Posterior cingulate gyrus (tissue), 11 donors: ENCODE measurements at regions not wholly inside any gene's neighbourhood (a gene's known extent, or its start where the extent isn't known, plus 50 kb on each side); places are given as distances from the start of the nearest gene placed in this dataset.
"Not testable (repeated sequence)": the region's sequence is repeated elsewhere in the genome, so short reads cannot be mapped to it uniquely, and the experiment has no call there.

Experiments
- DNase-seq, 10 donors: peaks; one replicate each; pipeline versions ENCODE4 v3.0.0 to v3.0.0-alpha.2; 2020 to 2021; ENCODE audit warnings: mixed read lengths in 3 of 10
- intact Hi-C: fragments of 100-400 bp; cut with DNase I; formaldehyde crosslinking; loops from one replicate; pipeline ENCODE4 v1.15.1; 2023

DNA sequence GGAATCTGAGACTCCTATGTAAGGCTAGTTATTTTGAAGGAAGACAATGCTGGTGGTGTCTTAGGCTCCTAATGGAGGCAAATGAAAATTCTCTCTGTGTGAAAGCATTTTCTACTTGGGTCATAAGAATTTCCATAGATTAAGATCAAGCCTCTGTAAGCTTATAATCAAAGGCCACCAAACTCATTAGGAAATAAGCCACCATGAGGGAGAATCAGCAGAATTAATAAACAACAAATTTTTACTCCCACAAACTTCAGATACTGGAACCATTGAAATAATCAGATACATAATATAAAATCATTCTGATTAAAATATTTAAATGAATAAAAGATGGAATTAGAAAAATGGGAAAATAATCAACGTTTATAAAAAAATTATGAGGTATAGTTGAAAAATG, 178.7 kb downstream of the NPIPA8 start:
- intact Hi-C loops, DNase-seq: not testable (repeated sequence)

DNA sequence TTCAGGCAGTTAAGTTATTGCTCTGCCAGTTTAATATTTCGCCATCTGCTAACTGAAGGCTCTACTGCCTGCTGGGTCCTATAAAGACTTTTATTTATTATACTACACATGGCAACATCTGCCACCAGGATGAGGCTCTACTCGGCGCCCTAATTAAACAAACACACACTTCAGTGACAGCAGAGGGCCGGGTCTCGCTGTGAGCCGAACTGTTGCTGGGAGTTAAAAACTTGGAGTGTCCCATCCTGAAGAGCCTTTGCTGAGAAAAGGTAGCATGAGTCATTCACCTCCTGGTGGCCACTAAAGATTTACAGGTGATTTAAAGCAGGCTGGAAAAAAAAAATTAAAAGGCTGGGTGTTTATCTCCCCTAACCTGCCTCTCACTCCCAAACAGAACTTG, 183.7 kb downstream of the NPIPA8 start:
- intact Hi-C loops, DNase-seq: not testable (repeated sequence)

DNA sequence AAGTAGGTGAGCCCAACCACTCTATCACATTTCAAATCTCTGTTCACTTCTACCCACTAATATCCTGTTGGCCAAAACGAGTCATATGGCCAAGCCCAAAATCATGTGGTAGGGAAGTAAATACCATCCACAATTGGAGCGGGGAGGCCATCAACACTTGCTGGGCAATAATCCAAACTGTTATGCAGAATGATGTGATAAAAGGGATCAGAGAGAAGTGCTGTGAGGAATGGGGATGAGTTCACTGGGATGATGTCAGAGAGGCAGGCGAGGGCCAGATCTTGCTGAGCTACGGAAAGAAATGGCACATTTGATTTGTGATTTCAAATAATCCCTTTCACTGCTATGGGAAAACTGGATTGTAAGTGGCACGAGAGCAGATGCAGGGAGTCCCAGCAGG, 188.4 kb downstream of the NPIPA8 start:
- intact Hi-C loops, DNase-seq: not testable (repeated sequence)

DNA sequence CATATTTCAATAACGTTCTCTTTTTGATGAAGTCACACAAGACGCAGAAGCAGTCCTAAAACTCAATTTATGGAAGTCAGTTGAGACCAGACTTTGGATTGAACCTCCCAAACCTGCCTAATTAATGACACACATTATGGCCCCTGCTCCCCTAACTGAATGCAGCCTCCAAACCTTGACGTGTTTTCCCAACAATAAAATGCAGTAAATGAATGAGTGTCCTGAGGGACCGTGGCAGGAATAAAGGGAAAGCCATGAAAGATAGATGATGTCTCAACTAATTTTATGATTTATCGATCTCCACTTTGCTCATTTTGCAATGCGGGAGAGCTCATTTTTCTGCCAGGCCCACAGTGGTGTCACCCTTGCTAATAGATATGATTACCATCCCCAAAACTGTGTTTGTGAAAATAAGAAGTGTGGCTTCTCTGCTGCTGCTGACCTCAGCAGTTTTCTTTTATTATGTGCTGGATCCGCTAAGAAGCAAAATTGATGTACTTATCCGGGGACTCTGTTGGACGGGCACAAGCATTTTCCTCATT, 189.9 kb downstream of the NPIPA8 start:
- intact Hi-C loops, DNase-seq: not testable (repeated sequence)

DNA sequence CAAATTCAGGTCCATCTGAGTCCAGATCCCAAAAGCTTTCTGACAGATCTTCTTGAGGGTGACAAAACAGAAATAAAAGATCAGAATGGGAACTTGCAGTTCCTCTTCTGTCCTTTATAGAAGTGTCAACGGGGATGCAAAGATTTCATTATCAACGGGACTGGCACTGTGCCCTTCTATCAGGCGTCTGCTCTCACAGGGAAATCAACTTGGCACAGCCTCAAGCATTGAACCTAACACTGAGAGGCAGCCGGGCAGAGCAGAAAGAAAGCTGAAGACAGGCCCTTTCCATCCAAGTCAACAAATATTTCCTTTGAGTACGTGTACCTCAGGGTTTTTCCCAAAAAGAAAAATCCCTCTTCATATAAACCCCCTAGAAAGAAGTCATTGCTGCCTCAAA, 194.5 kb downstream of the NPIPA8 start:
- intact Hi-C loops, DNase-seq: not testable (repeated sequence)

DNA sequence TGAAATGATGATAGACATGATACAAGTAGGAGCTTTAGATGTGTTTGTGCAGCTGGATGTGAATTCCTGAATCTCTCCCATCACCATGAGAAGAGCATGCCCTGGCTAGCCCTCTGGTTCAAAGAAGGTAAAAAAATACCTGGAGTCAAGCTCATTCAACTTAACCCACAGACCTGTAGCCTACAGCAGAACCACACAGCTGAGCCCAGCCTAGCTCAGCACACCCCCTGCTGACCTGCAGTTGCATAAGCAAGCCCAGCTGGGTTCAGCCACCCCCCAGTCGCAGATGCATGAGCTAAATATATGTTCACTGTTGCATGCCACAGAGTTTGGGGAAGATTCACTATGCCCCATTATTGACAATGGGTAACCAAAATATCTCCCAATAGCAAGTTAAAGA, 200.2 kb downstream of the NPIPA8 start:
- DNase-seq, intact Hi-C loops: not testable (repeated sequence)

DNA sequence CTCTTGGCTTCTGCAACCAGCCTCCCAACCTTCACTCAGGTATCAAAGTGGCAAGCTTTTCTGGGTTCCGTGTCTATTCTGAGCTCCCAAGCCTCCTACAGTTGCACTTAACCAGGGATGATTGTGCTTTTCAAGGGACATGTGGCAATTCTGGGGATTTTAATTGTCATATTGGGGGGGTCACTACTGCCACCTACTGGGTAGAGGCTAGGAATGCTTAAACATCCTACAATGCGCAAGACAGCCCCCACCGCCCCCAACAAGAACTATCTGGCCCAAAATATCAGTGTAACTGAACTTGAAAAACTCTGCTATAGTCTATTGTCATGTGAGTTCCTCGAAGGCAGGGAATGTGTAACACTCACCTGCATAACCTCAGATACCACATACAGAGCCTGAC, 201.5 kb downstream of the NPIPA8 start:
- intact Hi-C loops, DNase-seq: not testable (repeated sequence)

DNA sequence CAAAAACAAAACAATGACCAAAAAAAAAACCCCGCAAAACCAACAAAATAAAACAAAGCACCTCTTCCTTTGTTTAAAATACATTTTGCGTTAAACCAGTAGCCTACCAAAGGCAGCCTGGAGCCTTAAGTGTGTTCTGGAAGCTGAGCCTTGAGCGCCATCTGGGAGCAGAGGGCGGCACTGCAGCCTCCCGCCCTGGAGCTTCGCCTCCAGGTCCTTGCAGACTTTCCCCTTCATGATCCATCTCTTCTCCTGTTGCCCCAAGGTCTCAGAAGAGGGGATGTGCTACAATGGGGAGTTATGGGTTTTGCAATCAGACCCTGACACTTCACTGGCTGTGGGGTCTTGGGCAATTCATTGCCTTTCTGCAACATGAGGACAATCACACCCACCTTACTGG, 204.9 kb downstream of the NPIPA8 start:
- intact Hi-C loops, DNase-seq: not testable (repeated sequence)

DNA sequence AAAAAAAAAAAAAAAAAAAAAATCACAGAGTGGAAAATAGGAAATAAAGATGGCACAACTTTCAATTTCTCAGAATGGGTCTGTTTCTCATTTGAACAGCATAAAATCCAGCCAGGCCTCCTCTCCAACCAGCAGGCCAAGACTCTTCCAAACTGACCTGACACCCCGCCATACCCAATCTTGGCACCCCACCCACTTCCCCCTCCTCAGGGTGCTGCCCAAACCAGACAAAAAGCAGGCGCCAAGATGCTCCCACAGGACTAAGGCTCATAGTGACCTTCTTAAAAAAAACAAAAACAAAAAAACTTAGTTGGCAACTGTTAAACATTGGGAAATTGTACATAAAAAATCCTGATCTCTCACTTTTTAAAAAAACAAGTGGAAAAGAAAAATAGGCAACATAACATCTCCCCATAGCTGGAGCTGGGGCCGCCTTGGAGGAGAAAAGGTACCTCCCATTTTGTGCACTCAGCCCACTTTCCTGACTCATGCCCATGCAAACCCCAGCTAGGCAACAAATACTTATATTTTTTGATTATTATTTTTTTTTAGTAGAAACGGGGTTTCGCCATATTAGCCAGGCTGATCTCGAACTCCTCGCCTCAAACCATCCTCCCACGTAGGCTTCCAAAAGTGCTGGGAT, 205.9 kb downstream of the NPIPA8 start:
- DNase-seq, intact Hi-C loops: not testable (repeated sequence)

DNA sequence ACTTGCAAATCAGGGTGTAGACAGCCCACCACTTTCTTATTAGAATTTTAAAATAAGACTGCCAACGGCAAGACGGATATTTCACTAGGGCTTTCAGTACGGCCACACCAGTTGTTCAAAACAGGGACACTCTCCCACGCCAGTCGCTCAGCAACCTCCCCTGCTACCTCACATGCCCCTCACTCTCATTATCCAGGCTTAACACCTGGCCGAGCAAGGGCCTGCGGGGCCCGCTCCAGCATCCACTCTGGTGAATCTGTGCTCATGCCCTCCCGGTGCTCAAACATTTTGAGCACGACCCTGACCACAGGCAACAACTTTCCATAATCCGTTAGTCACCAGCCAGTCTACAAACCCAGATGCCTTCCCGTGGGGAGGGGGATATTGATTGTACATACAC, 209.5 kb downstream of the NPIPA8 start:
- intact Hi-C loops, DNase-seq: not testable (repeated sequence)

DNA sequence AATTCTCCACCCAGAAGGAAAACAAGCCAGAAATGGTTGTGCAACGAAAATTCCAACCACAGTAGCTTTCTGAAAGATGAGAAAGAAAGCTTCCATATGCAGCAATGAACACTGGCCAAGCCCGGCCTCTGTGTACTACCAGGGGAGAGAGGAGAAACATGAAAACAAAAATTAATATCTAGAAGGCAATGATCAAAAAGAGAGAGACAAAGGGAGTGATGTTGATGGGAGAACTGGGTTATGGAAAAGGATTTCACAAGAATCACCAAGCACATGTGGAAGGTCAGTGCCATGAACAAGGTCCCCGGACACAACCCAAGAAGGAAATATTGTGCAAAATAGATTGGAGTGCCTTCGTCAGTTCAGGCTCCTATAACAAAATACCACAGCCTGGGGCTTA, 217.4 kb downstream of the NPIPA8 start:
- DNase-seq, intact Hi-C loops: not testable (repeated sequence)

DNA sequence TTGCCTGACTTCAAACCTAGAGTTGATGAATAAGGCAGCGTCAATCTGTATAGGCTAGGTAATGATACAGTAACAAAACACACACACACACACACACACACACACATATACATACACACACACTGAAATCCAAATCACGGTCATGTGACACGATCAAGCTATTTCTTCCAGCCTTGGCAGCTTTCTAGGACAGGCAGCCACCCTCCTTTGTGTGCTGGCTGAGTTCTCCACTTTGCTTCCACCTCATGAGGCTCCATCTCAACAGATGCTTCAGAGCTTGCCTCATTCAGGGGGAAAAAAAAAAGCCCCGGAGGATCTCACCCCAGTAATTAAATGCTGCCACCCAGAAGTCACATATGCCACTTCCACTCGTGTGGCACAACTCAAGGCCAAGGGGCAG, 217.9 kb downstream of the NPIPA8 start:
- DNase-seq, intact Hi-C loops: not testable (repeated sequence)

DNA sequence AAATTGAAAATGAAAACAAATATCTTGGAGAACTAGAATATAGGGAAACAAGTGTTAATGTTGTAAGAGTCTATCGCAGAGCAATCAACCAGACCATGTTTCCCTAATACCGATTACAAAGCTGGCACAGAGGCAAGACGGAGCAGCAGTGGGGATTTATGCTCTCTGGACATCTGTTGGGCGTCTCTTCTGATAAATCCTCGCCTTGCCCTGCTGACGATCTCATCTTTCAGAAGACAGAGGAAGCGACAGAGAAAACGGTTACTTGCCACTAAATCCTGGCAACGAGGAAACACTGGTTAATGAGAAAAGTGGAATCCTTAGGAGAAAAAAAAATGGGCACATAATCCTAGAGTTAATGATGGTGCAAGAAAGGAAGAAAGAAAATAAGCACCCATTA, 218.5 kb downstream of the NPIPA8 start:
- intact Hi-C loops, DNase-seq: not testable (repeated sequence)

DNA sequence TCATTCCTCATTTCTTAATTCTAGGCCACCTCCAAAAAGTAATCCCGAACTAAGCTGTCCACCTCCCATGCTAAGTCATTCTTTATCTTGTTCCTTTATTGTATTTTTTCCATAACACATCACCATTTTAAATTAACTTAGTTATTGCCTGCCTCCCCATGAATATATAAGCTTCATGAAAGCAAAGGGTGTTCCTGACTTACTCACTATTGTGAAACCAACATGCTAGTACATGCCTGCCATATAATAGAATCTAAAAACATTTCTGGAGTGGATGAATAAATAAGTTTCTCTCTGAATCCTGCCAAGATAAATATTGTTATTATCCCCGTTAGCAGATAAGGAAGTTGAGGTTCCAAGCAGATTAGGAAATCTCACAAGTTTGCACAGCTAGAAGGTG, 232.1 kb downstream of the NPIPA8 start:
- DNase-seq, intact Hi-C loops: not testable (repeated sequence)

DNA sequence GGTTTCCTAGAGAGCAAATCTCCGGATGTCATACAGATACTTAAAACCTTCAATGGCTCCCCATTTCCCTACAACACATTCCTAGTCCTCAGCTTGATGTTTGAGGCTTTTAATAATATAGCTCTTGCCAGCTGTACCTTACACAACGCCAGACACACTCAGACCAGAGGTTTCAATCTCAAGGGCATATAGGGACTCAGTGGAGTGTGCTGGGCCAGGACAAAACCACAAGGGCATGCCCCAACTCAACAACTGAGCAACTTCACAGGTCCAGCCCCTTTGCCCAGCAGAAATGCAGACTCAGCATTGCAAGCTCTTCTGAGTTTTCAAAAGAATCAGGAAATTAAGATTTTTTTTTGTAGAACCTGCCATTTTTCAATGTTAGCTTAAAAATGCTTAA, 235.5 kb downstream of the NPIPA8 start:
- intact Hi-C loops, DNase-seq: not testable (repeated sequence)

DNA sequence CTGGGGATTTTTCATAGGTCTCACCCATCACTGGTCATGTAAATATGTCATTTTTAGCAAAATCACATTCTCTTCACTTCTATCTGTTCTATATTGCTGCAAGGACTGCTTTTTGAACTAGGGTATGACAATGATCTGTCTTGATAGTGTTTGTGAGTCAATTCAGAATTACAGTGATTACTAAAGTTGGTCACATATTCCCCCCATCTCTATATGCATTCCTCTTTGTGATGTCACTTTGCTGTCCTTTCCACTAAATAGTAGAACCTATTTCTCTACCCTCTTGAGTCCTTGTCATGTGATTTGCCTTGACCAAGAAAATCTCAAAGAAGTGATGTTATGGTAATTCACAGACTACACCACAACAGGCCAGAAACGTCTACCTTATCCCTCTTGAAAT, 243.9 kb downstream of the NPIPA8 start:
- DNase-seq, intact Hi-C loops: not testable (repeated sequence)

DNA sequence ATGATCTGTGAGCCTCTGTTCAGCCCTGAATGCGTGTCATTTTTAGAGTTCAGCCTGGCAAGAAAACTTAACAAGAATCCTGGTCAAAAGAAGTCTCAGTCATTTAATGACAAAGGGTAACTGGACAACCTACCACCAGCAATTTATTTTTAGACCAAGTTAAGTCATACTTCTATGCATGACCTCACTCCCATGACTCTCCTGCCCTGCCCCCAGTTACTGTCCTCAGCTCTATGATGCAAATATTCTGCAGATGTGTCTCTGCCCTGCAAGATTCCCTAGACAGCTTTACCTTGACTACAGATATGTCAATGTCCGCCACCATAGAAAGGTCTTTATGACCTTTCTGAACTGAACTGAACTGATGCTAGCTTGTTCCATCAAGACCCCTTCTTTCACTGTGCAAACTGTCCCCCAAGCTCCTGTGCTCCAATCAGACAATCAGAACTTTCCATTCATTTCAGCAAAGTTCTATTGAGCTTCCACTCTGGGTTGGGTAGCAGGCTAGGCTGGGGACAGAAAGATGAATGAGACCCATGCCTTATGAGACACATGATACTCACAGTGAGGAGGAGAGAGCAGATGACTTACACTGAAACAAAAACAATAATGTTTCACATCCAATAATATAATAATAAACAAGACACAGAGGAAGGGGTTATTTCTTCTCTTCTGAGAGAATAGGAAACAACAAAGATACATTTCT, 255.7 kb downstream of the NPIPA8 start:
- intact Hi-C loops, DNase-seq: not testable (repeated sequence)

DNA sequence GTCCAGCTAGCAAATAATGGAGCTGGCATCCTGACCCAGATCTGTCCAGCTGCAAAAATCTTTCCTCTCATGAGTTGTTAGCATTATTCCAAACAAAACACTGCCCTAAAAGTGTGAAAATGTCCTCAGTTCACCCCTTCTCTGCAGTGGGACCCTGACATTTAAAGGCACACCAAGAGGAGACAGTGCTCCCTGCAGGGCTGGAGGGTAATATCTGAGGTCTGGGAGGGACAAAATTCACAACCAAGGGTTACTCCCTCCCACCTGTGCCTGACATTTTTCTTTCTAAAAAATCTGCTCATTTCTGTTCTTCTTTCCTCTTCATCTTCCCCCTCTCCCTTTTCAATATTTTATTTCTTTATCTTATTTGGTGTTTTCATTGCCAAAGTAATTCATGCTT, 258.6 kb downstream of the NPIPA8 start:
- DNase-seq, intact Hi-C loops: not testable (repeated sequence)

DNA sequence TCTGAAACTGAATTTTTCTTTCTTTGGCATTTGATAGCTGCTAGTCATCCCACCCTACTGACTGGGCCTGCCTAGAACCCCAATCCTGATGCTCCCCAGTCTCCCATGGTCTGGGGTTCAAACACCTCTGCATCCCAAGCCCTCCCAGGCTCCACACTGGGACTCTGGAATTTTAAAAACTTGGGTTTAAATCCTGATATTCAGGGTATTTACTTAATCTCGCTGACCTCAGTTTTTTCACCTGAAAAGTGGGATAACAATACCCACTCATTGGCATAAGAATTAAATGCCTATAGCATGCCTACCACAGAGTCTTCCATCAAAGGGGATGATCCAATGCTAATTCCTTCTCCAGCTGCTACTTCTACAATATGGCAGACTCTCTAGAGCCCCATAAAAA, 264.4 kb downstream of the NPIPA8 start:
- intact Hi-C loops, result no loop called here
- DNase-seq, result no peak

DNA sequence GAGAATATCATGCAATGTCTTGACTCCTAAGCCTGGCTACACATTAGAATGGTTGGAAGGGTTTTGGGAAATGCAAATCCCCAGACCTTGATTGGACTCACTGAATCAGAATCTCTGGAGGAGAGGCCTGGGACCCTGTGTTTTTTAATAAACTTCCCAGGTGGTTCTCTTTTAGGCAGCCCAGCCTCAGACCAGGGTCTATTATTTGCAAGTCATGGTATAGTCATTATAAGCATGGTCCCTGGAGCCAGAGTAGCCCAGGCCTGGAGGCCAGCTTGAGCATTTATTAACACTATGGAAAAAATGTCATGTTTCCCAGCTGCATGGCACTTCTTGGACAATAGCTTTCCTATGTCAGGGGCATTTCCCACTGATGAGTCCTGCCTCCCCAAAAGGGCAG, 266.9 kb downstream of the NPIPA8 start:
- intact Hi-C loops, result no loop called here
- DNase-seq, result no peak

DNA sequence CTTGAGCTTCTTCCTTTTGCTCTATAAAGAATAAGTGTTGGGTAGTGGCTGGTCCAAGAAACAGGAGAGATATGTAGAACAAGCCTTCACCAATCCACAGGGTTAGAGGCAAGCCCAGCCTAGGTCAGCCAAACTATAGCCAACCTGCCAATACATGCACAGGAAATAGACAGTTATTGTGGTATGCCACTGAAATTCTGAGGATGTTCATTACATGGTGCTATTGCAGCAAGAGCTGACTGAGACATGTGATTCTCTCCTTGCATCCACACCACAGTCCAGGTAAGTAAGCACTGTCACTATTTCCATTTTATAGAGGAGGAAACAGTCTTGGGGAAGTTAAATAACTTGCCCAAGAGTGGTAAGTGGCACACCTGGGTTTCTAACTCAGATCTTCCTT, 268.1 kb downstream of the NPIPA8 start:
- intact Hi-C loops, result no loop called here
- no peak for DNase-seq

DNA sequence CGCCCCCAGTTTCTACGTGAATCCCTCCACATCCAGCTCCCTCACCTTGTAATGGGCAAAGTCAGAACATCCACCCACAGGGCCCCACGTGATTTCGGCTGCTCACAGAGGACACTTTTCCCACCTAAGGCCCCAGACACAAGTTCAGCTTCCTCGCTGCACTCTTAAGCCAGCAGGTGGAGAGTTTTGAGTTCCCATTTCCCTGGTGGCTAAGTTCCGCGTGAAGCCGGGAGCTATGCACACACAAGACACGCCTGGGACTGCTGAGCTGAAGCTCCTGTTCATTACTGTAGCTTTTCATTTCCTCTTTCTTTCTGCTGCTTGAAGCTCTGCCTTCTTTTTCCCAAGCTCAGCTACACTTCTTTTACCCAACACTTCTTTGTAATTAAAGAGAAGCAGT, 273.8 kb downstream of the NPIPA8 start:
- peak in 1 of 10 donors; percentile 16 for DNase-seq
- intact Hi-C loops, result no loop called here
